GM18499 (cell line): ENCODE measurements at regions not wholly inside any gene's neighbourhood (a gene's known extent, or its start where the extent isn't known, plus 50 kb on each side); places are given as distances from the start of the nearest gene placed in this dataset.
"Not testable (repeated sequence)": the region's sequence is repeated elsewhere in the genome, so short reads cannot be mapped to it uniquely, and the experiment has no call there.

Experiments used
- ATAC-seq: cut with Tn5 transposase; IDR thresholded peaks from one replicate; pipeline ENCODE4 v1.9.1; 2021; ENCODE audit warnings: moderate number of reproducible peaks; ENCODE audit not compliant: insufficient read depth, unreplicated experiment

- no peak for ATAC-seq
These were observed 87.7 kb downstream of the DCK start for GRCh38 chr4:71081192-71081591.

- no peak for ATAC-seq
These were observed 100.3 kb downstream of the DCK start for GRCh38 chr4:71093745-71094144.

- ATAC-seq = no peak
These were observed 100.8 kb downstream of the DCK start for GRCh38 chr4:71094201-71094600.

GRCh38 chr4:71095141-71095540 lies 101.7 kb downstream of the DCK start:
- no peak for ATAC-seq

GRCh38 chr4:71095545-71095944 lies 102.1 kb downstream of the DCK start:
- ATAC-seq = no peak

- ATAC-seq = no peak
These were observed 114.3 kb downstream of the DCK start for GRCh38 chr4:71107726-71108125.

- ATAC-seq = no peak
These were observed 117.0 kb downstream of the DCK start for GRCh38 chr4:71110499-71110898.

- not testable (repeated sequence) for ATAC-seq
These were observed 117.7 kb downstream of the DCK start for GRCh38 chr4:71111133-71111532.

GRCh38 chr4:71113294-71113693 lies 119.8 kb downstream of the DCK start:
- ATAC-seq = no peak

- ATAC-seq = no peak
These were observed 127.5 kb downstream of the DCK start for GRCh38 chr4:71120831-71121524.

- no peak for ATAC-seq
These were observed 130.5 kb downstream of the DCK start for GRCh38 chr4:71123951-71124350.

- ATAC-seq = no peak
These were observed 131.7 kb downstream of the DCK start for GRCh38 chr4:71125137-71125536.

- no peak for ATAC-seq
These were observed 133.3 kb downstream of the DCK start for GRCh38 chr4:71126719-71127118.

GRCh38 chr4:71130827-71131603 lies 137.6 kb downstream of the DCK start:
- no peak for ATAC-seq

GRCh38 chr4:71132486-71132885 lies 139.0 kb downstream of the DCK start:
- ATAC-seq = no peak

GRCh38 chr4:71133491-71133890 lies 140.0 kb downstream of the DCK start:
- ATAC-seq = no peak

- ATAC-seq = no peak
These were observed 142.6 kb downstream of the DCK start for GRCh38 chr4:71136071-71136470.

- no peak for ATAC-seq
These were observed 144.7 kb downstream of the DCK start for GRCh38 chr4:71138007-71138615.

- no peak for ATAC-seq
These were observed 147.1 kb downstream of the DCK start for GRCh38 chr4:71140563-71140962.

- ATAC-seq = peak; percentile 85
These were observed 147.7 kb downstream of the DCK start for GRCh38 chr4:71141125-71141524.

- ATAC-seq = no peak
These were observed 153.8 kb downstream of the DCK start for GRCh38 chr4:71147261-71147660.
